GM23248 (cell line): ENCODE measurements at regions not wholly inside any gene's neighbourhood (a gene's known extent, or its start where the extent isn't known, plus 50 kb on each side); places are given as distances from the start of the nearest gene placed in this dataset.

Experiments
- EZH2 ChIP-seq: fragments of 200-600 bp; sonication (generic); IDR thresholded peaks from 2 replicates; pipeline ENCODE4 v1.6.1; 2018; ENCODE audit warnings: antibody characterized with exemption, mild to moderate bottlenecking; ENCODE audit not compliant: insufficient read depth, poor library complexity, severe bottlenecking
- EZH2phosphoT487 ChIP-seq: fragments of 200-600 bp; sonication (generic); IDR thresholded peaks from 2 replicates; pipeline ENCODE4 v1.6.1; 2018; ENCODE audit warnings: antibody characterized with exemption, moderate library complexity, mild to moderate bottlenecking, low read depth; ENCODE audit not compliant: insufficient read depth

- TF ChIP-seq EZH2 (no peak), EZH2phosphoT487 (no peak)
Observed at GRCh38 chr2:153213022-153213421, 265.5 kb downstream of the RPRM start.
